ENCODE measurements at regions not wholly inside any gene's neighbourhood (a gene's known extent, or its start where the extent isn't known, plus 50 kb on each side); places are given as distances from the start of the nearest gene placed in this dataset.

DNA sequence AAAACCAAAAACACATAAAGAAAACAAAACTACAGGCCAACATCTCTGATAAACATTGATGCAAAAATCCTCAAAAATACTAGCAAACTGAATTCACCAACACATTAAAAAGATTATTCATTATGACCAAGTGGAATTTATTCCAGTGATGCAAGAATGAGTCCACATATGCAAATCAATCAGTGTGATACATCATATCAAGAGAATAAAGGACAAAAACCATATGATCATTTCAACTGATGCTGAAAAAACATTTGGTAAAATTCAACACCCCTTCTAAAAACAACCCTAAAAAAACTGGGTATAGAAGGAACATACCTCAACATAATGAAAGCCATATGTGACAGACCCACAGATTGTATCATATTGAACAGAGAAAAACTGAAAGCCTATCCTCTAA is 265.6 kb upstream of the DCBLD2 start:
- TF ChIP-seq YY1 (IDR thresholded peaks at IDR 0.05; ENCODE audit: low read depth) (no peak), EGR1 (IDR thresholded peaks at IDR 0.05) (no peak), NFIC (IDR thresholded peaks at IDR 0.05) (no peak), TCF12 (IDR thresholded peaks at IDR 0.05; ENCODE audit: low read depth) (no peak), RAD21 (IDR thresholded peaks at IDR 0.05; ENCODE audit: low read depth) (no peak), CEBPB (IDR thresholded peaks at IDR 0.05) (no peak), TAF1 (IDR thresholded peaks at IDR 0.05; ENCODE audit: low read depth) (no peak), ZBTB7A (IDR thresholded peaks at IDR 0.05; ENCODE audit: low read depth) (no peak), EP300 (IDR thresholded peaks at IDR 0.05; ENCODE audit: borderline replicate concordance) (no peak), TEAD4 (IDR thresholded peaks at IDR 0.05) (no peak), FOXM1 (IDR thresholded peaks at IDR 0.05; ENCODE audit: borderline replicate concordance, low read depth) (no peak)
- TF ChIP-seq, protein P1, sequence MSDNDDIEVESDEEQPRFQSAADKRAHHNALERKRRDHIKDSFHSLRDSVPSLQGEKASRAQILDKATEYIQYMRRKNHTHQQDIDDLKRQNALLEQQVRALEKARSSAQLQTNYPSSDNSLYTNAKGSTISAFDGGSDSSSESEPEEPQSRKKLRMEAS (IDR thresholded peaks at IDR 0.05) = no peak
- TF ChIP-seq, protein P2, sequence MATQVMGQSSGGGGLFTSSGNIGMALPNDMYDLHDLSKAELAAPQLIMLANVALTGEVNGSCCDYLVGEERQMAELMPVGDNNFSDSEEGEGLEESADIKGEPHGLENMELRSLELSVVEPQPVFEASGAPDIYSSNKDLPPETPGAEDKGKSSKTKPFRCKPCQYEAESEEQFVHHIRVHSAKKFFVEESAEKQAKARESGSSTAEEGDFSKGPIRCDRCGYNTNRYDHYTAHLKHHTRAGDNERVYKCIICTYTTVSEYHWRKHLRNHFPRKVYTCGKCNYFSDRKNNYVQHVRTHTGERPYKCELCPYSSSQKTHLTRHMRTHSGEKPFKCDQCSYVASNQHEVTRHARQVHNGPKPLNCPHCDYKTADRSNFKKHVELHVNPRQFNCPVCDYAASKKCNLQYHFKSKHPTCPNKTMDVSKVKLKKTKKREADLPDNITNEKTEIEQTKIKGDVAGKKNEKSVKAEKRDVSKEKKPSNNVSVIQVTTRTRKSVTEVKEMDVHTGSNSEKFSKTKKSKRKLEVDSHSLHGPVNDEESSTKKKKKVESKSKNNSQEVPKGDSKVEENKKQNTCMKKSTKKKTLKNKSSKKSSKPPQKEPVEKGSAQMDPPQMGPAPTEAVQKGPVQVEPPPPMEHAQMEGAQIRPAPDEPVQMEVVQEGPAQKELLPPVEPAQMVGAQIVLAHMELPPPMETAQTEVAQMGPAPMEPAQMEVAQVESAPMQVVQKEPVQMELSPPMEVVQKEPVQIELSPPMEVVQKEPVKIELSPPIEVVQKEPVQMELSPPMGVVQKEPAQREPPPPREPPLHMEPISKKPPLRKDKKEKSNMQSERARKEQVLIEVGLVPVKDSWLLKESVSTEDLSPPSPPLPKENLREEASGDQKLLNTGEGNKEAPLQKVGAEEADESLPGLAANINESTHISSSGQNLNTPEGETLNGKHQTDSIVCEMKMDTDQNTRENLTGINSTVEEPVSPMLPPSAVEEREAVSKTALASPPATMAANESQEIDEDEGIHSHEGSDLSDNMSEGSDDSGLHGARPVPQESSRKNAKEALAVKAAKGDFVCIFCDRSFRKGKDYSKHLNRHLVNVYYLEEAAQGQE (IDR thresholded peaks at IDR 0.05; ENCODE audit: low read depth) = no peak
- TF ChIP-seq, protein P3, sequence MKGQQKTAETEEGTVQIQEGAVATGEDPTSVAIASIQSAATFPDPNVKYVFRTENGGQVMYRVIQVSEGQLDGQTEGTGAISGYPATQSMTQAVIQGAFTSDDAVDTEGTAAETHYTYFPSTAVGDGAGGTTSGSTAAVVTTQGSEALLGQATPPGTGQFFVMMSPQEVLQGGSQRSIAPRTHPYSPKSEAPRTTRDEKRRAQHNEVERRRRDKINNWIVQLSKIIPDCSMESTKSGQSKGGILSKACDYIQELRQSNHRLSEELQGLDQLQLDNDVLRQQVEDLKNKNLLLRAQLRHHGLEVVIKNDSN (IDR thresholded peaks at IDR 0.05) = no peak

Data from Ishikawa (cell line).